Right renal cortex interstitium (tissue), 3 donors: ENCODE measurements at regions not wholly inside any gene's neighbourhood (a gene's known extent, or its start where the extent isn't known, plus 50 kb on each side); places are given as distances from the start of the nearest gene placed in this dataset.
"Not testable (repeated sequence)": the region's sequence is repeated elsewhere in the genome, so short reads cannot be mapped to it uniquely, and the experiment has no call there.

Experiments used
- DNase-seq, 3 donors: peaks; one replicate each; pipeline ENCODE4 v3.0.0-alpha.2; 2013; ENCODE audit warnings: low read depth in 3 of 3, low spot score in 2 of 3

DNA sequence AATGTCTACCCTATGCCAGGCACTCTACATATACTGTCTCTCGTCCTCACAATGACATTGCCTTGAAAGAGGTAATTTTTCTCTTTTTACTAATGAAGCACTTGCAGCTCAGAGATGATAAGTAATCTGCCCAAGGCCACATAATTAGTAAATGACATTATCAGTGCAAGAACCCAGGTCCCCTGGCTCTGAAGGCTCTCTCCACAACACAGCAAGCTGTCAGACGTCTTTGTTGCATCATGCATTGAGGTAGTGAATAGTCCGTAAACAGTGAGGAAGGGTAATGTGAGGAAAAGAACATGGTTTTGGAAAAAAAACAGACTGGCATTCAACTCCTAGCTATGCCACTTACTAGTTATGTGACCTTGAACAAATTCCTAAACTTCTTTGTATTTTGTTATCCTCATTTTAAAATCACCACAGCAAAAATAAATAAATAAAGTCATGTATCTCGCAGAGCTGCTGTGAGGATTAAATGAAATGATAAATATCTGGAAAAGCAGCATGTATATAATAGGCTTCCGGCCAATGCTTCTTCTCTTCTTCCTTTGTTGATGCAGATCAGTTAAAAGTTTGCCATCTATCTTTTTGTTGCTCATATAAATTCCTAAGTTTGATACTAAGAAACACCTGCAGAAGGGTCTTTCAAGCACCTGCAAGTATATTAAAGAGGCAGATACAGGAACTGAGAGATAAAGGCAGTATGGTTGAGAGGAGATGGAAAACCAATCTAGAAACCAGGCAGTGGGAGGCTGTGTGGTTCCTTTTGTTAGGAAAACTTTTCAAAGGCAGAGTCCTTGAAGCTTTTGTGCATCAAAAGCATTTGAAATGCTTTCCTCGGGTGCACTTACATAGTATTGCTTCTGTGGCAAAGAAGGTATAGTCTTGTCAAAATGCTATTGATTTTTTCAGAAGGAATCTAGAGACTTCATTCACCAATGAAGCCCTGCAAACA, 82.8 kb downstream of the BTG1 start:
- DNase-seq: no peak

DNA sequence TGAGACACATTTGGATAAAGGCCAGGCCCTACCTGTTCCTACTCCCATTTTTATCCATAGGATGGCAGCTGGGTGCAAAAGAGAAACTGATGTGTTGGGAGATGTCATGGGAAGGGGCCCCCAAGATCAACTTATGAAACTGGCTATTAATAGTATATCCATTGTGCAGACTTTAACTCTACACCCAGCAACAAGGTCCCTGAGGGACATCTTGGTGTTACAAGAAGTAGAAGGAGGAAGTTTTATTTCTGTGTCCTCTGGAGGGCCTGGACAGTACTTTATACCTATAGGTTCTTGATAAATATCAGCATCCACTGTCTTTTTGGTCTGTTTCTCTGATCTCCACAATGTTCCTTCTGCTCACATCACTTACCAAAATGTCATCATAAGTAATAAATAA, 84.6 kb downstream of the BTG1 start:
- no peak for DNase-seq

DNA sequence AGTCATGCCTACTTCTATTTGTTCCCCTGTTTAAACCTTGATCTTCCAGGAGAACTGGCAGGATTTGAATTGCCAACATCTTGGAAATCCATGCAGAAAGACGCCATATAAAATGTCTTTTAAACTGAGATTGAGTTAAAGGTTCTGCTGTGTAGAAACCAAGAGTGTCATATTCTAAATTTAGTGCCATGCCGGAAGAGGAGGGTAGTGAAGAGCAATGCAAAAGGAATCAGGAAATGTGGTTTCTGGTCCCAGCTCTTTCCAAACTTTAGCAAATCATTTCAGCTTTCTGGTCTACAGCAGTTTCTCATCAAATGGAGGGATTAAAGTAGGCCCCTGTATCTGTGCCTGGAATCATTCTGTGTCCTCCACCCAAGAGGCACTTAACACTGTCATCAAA, 85.7 kb downstream of the BTG1 start:
- DNase-seq: no peak

DNA sequence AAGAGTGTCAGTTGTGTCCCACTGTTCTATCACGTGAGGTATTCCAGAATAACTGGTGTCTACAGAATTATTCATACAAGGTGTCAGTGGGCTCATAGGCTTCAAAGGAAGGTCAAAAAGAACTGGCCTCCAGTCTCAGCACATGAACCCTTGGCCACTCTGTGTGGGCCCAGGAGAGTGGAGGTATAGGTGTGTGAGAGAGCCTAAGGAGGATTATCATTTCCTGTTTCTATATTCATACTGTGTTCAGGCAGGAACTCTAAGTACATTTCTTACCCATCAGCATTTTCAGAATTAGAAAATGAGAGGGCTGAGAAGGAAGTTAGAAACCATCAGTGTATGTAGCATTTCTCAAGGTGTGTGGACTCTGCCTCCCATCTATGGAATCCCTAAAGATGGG, 87.0 kb downstream of the BTG1 start:
- DNase-seq: no peak

DNA sequence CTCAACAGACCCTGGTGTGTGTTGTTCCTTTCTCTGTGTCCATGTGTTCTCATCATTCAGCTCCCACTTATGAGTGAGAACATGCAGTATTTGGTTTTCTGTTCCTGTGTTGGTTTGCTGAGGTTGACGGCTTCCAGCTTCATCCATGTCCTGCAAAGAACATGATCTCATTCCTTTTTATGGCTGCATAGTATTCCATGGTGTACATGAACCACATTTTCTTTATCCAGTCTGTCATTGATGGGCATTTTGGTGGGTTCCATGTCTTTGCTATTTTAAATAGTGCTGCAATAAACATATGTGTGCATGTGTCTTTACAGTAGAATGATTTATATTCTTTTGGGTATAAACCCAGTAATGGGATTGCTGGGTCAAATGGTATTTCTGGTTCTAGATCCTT, 88.9 kb downstream of the BTG1 start:
- DNase-seq: not testable (repeated sequence)

DNA sequence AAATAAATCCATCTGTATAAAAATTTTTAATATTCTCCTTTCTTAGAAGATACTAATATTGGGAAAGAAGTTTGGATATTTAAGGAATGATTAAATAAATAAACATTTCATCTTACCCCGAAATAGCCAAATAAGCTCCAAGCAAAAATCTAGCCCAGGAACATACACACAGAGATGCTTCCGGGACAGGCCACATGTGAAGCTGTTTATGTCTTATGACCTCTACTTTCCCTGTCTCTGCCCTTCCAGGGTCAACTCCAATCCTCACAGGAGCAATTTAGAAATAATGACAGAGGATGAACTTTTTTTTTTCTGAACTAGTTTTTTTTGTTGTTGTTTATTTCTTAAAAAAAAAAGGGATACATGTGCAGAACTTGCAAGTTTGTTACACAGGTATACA, 89.4 kb downstream of the BTG1 start:
- no peak for DNase-seq

DNA sequence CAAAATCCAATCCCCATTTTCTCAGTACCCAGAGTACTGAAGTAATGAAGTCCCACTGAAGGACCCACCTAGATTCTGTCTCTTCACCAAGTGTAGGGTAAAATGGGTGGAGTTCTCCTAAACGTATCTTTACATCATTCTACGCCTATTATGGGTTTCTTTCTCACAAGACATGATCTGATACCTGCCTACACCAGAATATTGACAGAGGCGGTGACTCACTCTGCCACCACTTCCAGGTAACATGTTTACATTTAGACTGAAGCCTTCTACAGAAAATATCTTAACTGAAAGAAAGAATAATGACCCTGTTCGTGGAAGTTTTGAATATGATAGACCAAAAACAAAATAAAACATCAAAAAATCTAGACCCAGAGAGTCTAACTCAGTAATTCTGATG, 89.8 kb downstream of the BTG1 start:
- no peak for DNase-seq

DNA sequence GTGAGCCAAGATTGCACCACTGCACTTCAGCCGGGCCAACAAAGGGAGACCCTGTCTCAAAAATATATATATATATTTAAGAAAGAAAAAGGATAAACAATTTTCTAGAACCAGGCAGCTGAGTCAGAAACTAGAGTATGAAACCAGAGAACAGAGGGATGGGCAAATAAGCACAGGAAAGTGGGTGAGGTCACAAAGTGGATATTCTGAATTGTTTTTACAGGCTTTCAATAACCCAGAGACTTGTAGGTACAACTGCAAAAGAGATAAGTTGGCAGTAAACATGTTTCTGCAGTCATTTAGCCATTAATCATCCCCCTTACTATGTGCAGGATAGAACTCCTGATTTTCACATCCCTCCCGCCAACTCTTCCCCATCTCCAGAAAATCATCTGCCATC, 94.2 kb downstream of the BTG1 start:
- no peak for DNase-seq

DNA sequence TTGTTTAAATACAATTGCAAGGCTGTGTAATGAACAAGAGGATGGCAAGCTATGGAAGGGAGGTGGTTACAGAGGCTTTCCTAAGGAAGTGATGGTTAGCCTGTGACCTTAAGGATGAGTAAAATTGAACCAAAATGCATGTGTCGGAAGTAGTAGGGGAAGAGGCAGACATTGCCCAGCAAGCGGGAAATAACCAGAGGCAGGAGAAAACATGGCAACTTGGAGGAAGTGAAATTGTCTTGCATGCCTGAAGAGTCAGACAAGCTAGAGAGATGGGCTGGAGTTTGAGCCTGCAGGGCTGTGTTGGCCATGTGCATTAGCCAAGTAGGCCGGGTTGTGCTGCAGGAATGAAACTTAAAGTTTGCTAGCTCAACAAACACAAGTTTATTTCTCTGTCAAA, 96.2 kb downstream of the BTG1 start:
- no peak for DNase-seq

DNA sequence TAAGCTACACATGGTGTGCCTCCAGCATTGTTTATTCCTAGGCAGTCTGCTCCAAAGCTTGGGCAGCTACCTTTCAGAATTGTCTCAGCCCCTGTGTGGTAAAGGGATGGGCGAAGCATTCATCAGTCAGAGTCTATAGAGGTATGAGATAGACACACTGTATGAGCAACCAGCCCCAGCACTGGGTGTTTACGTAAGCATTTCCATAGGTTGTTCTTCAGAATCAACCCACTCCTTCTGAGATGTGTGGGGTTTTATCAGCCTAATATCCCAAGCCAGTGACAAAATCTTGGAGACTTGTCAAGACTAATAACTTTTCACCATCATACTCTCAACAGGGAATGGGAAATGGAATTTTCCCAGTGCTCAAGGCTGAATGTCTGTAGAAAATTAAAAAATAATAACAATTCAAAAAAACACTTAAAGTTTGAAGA, 98.2 kb downstream of the BTG1 start:
- DNase-seq: no peak

DNA sequence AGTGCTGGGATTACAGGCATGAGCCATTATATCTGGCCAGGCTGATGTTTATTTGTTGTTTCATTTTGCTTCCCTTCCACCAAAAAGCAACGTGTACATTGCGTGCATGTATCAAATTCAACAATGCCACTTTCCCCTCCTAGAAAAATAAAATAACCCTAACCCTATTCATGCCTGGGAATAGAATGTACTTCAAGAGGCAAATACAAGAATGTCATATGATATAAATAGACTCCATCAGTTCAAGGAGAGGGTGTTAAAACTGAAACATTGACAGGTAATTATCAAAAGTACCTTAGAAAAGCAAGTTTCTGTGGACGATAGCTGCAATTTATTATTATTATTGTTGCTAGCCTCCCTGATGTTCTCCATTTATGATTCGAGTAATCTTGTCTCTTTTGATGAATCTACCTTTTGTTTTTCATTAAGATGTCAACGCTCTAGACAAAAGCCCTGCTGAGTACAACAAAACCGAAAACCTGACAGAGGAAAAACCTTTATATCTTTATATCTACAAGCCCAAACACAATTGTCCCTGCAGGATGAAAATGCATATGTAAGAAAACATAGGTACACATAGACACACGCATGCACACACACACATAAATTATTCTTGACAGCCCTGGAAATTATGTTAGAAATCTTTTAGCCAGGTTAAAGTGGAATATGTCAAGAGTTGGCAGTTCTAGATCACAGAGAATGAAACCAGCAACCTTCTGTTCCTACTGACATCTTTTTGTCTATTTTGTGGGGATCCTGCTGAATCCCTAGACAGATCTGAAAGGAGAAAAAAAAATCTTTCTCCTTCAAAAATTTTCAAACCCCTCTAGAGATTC, 98.9 kb downstream of the BTG1 start:
- DNase-seq: no peak

DNA sequence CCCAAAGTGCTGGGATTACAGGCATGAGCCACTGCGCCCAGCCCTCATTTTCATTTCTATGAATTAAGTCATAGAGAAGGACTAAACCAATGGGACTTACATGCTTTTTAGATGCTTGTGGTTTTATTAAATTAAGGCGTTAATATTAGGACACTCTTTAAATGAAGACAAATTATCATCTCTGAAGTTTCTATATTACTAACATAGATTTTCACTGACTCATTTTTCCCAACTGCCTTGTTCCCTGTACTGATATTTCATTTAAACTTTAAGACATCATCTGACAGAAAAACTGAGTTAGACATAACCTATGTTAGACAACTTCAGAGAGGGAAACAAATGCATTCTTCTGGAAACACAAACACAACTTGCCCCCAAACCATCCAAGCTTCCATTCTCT, 99.8 kb downstream of the BTG1 start:
- no peak for DNase-seq

DNA sequence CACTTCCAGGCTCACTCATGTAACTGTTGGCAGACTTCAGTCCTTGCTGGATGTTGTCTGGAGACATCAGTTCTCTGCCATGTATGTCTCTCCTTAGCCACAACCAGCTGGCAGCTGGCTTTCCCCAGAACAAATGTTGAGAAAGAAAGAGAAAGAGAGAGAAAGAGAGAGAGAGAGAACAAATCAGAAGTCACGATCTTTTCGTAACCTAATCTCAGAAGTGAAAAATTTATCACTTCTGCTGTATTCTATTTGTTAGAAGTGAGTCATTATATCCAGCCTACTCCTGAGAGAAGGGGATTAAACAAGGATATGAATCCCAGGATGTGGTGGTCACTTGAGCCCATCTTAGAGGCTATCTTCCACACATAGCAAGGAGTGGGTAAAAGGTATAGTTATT, 101.2 kb downstream of the BTG1 start:
- DNase-seq: no peak

DNA sequence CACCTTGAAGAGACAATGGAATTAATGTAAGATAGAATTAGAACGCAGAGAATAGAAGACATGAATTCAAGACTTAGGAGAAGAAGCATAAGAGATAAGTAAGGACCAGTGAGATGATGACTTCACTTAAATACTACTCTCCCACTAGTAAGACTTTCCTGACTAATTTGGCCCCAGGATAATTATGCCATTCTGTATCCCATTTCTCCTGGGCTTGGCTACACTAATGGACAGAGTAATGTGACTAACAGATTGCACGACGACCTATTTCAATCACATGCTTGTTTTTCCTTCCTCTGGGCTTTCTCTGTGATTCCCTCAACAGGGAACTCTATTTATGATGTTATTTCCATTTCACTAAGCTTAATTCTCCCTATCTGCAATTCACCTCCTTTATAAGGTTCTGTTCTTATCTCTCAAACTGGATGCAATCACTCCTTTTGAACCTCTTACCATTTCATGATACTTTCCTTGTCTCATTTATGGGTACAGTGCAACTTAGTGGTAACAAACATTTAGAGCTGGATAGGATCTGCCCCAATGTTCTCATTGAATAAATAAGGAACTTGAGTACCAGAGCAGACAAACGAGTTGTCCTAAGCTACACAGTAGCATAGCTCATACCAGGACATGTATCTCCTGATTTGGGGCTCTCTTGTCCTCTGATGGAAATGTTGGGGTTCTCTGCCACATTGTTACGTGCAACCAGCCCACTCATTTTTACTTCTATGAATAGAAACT, 102.7 kb downstream of the BTG1 start:
- DNase-seq: no peak

DNA sequence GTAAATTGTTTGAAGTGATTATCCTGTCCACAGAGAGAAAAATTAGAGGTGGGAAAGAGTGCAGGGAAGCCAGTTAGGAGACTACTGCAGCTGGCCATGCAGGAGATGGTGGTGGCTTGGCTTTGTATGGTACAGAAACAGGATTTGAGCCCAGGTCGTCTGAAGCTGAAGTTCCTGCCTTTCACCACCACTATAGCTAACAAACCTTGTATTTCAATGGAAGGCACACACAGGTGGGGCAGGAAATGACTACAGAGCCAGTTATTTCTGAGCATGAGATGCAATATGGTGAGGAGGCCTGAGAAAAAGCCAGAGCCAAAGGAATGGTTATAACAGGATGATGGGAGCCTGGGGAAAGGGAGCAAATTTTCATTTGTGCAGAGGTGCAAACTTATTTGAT, 103.9 kb downstream of the BTG1 start:
- no peak for DNase-seq

DNA sequence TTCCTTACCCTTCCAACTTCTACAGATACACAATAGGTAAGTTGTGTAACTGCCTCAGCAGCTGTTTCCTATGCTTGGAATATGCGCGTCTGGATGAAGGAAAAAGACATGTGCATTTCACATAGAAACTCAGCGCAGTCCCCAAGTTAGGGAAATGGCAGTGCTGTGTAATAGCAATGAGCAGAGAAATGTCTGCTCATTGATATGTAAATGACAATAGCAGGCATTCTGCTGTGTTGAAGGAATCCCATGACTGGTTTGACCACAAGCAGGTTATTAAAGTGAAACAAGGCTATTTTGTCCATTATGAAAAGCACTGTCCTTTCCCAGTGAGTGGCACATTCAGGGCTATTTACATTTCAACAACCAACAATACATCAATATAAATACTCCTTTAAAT, 106.6 kb downstream of the BTG1 start:
- DNase-seq: no peak

DNA sequence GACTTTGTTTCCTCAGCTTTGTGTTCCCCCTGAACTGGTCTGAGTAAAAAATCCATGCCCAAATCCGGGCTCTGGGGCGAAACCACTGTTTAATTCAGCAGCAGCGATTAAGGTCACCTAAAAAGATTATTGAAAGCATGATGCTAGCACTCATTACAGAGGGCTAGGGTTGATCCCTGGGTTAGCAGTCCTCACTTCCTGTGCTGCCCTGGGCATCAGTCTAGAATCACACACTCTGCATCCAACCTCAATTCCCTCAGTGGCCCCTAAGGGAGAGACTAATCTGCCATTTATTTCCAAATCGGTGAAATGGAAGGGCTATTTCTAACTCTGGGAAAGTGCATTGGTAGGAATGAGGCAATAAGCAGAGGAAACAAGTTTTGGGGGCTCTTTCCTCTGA, 107.2 kb downstream of the BTG1 start:
- no peak for DNase-seq

DNA sequence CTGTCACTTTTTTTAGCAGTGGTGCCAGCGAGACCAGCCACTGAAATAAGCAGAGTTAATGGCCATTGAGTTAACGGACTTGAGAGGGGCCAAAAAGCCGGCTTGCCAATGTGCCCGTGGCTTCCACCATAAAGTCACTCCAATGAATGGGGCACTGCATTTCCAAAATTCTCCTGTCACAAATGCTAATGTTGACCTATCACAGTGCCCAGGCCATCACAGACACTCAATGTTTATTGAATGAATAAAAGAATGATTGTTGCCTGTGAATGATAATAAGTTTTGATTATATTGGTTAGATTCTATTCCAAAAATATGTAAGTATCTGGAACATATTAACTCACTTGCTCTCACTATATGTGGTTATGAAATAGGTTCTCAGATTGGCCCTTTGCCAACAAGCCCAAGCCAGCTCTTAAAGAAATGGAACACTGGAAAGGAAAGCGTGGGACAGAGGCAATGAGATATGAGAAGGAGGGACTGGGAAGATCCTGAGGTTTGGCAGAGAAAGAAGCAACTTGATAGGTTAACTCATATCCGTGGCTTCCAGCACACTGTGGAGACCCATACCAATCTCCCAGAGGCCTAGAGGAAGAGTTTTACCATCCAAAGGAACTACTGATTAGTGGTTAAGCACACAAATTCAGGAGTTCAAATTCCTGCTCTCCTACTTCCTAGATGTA, 108.7 kb downstream of the BTG1 start:
- DNase-seq: no peak

DNA sequence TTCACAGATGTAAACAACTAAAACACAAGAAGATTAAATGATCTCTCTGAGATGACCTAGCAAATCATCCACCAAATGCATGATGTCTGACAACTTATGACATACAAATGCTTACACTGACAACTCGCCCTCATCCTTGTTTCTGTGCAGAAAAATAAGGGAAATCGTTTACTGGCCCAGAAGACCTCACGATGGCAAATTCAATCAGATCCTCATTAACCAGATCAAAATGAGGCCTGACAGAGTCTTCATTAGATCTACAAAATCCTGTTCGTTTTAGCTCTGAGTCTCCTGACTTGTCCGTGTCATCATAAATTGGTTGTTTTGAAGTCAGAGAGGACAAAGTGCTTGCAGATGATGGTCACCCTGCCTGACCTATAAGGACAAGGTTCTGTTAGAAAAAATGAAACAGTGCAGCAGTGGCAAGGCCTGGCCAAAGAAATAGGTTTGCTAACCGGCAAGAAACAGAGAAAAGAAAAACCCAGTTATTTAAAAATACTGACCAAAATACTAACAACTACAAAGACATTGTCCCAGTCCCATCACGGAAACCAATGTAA, 109.5 kb downstream of the BTG1 start:
- DNase-seq: no peak

DNA sequence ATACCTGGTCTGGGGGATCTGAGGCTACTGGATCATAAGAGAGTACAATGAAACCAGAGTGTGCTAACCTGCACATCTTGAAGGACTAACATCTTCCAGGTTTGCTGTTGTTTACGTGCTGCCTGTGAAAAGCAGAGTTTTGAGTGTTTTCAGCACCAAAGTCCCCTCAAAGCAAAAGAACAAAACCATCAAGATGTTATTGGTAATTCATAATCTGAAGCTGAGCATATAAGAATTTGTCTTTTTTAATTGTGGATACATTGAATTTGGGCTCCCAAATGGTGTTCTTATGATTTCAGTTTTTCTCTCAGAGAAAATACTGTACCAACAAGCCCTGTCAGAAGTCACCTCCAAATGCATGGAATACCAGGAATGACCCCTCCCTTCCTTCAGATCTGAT, 110.2 kb downstream of the BTG1 start:
- DNase-seq: no peak
